NCI-H2029 treated with DMSO at 0.1 percent for 48 hours (cell line): ENCODE measurements at regions not wholly inside any gene's neighbourhood (a gene's known extent, or its start where the extent isn't known, plus 50 kb on each side); places are given as distances from the start of the nearest gene placed in this dataset.
"Not testable (repeated sequence)": the region's sequence is repeated elsewhere in the genome, so short reads cannot be mapped to it uniquely, and the experiment has no call there.

Source experiments
- DNase-seq: peaks from one replicate; lab custom pipeline; 2025; lab: John Stamatoyannopoulos, UW

DNA sequence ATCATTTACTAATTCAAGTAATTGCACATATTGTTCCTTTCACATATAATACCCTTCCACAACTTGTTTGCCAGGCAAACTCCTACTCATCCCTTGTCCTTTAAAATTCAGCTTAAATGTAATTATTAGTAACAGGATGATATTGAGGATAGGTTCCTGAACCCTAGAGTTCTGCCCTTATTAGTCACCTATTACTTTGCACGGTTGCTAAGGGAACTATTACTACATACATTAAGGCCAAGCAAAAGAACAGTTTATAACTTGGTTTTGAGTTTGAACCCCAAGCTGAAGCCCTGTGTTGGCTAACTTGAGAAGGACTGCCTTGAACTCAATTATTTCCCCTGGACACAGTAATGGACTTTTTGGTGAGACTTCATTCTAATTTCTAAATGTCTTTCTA is 529.7 kb downstream of the IGSF11 start:
- no peak for DNase-seq

- no peak for DNase-seq
These were observed 528.9 kb downstream of the IGSF11 start for GRCh38 chr3:118505784-118506183.

DNA sequence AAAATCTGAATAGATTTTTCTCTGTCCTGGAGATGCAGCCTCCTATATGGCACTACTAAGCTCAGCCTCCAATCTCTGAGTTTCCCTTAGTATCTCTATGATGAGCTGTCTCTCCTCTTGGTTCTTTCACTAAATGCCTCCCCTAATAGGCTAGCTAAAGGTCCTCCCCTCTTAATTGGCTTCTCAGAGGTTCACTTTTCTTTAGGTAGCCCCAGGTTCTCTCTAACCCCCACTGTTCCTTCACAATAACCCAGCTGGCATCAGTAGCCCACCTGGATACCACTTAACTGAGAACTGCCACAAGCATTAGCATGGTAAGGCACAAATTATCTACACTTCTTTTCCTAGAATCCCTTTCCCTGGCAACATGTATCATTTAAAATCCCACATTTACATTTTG is 523.2 kb downstream of the IGSF11 start:
- no peak for DNase-seq

- DNase-seq, result no peak
These were observed 522.3 kb downstream of the IGSF11 start for GRCh38 chr3:118512301-118512700.

DNA sequence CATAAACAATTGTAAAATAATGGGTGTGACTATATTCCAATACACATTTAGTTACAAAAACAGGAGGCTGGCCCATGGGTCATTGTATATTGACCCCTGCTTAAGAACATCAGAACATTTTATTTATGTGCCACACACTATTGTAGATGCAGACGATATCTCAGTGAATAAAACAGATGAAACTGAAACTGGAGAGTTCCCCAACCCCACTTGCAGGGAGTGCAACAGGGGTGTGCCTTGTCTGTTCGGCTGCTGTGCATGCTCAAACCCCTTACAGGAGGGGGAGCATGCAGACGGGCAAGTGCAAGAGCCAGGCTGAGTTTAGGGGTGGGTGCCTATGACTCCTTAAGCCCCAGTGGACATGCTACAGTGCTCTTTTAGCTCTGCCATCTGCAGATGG is 509.6 kb downstream of the IGSF11 start:
- no peak for DNase-seq

DNA sequence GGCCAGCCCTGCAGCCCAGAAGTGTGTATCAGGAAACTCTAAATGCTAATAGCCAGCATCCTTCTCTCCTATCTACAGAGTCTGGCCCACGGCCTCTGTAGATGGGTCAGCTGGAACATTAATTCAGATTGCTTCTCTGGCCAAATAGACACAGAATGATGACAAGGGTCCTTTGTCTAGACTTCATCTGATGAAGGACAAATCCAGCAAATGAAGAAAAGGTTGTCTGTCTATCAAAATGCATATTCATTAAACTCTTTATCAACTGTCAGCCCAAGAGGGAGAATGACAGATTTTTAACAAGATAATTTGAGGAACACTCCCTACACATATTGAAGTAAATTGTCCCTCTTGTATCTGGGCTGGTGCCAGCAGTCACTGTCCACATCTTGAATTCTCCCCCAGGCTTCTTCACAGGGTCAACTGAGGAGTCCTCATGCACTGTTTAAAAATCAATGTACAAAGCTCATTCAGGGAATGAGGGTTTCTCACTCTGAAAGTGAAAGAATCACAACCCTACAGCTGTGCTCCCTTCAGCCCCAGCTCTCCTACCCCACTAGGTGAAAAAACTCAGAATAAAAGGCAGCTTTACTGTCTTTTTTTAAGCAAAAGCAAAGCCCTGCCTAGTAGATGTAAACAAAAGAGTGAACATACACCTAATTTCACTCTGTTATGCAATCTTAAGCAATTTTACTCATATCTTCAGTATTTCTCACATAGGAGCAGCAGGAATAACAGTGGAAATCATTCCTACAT is 507.7 kb downstream of the IGSF11 start:
- no peak for DNase-seq

GRCh38 chr3:118527514-118528044 is 507.1 kb downstream of the IGSF11 start:
- no peak for DNase-seq

DNA sequence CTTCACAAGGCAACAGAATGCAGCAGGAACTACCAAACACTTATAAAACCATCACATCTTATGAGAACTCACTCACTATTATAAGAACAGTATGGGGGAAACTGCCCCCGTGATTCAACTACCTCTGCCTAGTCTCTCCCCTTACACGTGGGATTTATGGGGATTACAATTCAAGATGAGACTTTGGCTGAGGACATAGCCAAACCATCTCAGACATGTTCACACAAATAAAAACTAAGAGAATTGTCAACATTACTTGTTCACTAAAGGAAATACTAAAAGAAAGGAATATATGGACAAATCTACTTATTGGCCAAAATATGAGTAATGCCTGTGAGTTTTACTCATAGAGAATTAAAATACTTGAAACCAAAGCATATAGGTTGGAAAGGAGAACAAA is 505.1 kb downstream of the IGSF11 start:
- no peak for DNase-seq

DNA sequence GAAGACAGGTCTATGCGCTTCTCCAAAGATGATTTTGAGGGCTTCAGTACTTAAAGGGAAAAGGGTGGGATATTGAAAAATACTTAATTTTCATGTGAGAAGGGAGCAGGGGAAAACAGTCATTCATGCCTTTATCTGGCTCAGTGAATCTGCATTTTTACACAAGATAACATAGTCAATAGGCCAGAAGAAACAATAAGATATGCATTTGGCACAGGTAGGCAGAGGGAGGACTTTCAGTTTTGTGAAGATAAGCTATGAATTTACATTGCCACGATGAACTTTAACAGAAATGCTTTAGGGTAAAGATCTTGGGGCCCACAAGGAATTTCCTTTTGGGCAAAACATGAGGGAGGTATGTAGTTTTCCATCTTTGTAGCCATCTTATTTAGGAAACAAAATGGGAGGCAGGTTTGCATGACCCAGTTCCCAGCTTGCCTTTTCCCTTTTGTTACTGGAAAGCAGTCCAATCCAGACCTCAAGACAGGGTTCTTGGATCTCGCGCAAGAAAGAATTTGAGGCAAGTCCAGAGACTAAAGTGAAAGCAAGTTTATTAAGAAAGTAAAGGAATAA is 504.2 kb downstream of the IGSF11 start:
- no peak for DNase-seq

- DNase-seq, result not testable (repeated sequence)
These were observed 503.7 kb downstream of the IGSF11 start for GRCh38 chr3:118530927-118531356.

DNA sequence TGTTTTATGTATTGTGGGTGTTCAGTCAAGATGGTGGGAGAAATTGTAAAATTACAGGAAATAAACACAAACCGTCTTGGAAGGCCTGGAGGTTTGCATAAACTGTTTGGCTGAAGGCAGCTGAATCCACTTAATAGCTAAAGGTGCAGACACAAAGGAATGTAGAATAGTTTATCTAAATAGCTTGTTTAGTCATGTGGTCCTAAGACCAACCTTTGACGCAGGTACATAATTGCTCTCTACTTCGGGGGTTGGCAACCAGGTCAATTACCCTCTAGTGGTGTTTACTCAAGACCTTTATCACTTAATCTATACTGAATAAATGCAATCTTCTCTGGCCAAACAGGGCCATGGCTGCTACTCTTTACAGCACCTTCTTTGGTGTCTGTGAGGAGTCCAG is 502.8 kb downstream of the IGSF11 start:
- DNase-seq, result no peak

- no peak for DNase-seq
These were observed 501.0 kb downstream of the IGSF11 start for GRCh38 chr3:118533676-118534075.

- DNase-seq, result no peak
These were observed 500.1 kb downstream of the IGSF11 start for GRCh38 chr3:118534519-118534918.

GRCh38 chr3:118536764-118537163 is 497.9 kb downstream of the IGSF11 start:
- DNase-seq, result no peak

DNA sequence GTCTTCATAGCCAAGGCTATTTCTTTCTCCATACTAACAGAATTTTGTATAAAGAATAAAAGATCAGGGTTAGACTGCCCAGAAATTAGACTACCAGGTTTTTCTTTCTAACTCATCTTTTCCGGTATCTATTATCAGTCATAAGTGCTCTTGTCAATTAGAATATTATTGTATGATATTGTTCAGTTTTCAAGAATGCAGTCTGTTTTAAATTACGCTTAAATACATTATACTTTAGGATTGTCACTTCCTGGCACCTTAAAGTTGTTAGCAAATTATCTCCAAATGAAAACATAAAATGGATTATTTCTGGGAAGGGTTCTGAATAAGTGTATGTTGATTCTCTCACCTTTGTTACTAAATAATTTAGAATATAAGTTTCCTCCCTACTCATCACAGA is 497.2 kb downstream of the IGSF11 start:
- DNase-seq, result no peak

DNA sequence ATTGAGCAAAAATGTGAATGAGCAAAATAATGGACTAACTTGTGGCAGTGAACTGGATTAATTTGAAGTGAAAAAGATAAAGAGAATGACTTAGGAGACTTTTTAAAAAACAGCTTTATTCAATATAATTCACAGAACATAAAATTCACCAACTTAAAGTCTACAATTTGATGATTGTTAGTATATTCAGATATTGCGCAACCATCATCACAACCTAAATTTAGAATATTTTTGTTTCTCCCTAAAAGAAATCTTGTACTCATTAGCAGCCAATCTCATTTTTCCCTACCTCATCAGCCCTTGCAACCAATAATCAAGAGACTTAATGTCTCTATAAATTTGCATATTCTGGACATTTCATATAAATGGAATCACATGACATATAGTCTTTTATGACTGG is 496.5 kb downstream of the IGSF11 start:
- DNase-seq, result no peak

DNA sequence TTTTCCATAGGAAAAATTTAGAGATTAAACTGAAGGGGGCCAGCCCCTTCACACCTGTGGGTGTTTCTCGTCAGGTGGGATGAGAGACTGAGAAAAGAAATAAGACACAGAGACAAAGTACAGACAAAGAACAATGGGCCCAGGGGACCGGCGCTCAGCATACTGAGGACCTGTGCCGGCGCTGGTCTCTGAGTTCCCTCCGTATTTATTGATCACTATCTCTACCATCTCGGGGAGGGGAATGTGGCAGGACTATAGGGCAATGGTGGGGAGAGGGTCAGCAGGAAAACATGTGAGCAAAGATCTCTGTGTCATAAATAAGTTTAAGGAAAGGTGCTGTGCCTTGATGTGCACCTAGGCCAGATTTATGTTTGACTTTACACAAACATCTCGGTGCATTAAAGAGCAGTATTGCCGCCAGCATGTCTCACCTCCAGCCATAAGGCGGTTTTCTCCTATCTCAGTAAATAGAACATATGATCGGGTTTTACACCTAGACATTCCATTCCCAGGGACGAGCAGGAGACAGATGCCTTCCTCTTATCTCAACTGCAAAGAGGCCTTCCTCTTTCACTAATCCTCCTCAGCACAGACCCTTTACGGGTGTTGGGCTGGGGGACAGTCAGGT is 494.7 kb downstream of the IGSF11 start:
- not testable (repeated sequence) for DNase-seq

DNA sequence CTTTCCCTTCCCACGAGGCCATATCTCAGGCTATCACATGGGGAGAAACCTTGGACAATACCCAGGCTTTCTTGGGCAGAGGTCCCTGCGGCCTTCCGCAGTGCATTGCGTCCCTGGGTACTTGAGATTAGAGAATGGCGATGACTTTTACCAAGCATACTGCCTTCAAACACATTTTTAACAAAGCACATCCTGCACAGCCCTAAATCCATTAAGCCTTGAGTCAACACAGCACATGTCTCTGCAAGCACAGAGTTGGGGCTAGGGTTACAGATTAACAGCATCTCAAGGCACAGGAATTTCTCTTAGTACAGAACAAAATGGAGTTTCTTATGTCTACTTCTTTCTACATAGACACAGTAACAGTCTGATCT is 494.2 kb downstream of the IGSF11 start:
- DNase-seq, result not testable (repeated sequence)

GRCh38 chr3:118540826-118541225 is 493.8 kb downstream of the IGSF11 start:
- no peak for DNase-seq

DNA sequence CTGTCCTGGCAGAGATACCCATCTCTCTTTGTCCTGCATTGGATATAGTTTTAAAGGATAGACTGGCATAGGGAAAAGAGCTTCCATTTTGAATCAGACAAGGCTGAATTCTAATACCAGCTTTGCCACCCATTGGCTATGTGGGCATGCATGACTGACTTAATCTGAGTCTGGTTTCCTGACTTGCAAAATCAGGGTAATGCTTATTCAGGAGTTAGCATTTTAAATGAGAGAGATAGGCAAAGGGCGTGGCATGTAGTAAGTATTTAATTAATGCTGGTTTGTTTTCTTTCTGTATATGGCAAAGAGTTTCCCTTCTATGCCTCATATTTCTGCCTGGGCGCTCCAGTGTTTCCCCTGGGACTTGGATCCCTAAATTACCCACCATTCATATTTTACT is 492.9 kb downstream of the IGSF11 start:
- DNase-seq, result no peak

DNA sequence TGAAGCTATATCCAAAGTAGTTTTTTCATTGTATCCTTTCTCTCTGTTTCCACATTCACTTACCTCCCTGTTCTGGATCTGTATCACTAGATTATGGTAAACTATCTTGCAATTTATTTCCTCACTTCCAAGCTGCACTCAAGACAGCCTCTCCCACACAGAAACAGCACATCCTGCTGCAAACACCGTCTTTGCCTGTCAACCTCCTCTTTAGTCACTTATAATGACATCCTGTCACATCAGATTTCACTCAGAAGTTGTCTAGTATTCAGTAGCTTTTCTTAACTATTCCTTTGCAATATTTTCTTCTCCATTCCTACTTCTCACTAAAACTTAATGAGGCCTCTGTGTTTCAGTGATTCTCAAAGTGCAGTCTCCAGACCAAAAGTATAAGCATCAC is 490.8 kb downstream of the IGSF11 start:
- DNase-seq, result no peak

DNA sequence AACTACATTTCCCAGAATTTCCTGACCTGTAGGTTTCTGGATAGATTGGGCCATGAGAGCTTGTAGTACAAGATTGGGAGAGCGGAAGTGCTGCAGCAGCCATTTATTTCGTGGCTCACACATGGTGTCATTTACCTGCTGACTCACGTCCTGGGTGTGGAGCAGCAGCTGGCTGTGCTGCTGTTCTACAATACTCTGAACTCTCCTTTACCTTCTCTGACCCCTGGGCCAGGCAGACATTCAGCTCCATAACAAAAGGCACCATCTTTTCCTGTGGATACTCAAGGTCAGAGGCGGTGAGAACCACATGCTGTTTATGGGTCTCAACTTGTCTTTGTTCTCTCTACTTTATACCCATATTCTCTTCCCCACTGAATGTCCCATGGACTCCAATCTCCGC is 490.2 kb downstream of the IGSF11 start:
- DNase-seq, result no peak

DNA sequence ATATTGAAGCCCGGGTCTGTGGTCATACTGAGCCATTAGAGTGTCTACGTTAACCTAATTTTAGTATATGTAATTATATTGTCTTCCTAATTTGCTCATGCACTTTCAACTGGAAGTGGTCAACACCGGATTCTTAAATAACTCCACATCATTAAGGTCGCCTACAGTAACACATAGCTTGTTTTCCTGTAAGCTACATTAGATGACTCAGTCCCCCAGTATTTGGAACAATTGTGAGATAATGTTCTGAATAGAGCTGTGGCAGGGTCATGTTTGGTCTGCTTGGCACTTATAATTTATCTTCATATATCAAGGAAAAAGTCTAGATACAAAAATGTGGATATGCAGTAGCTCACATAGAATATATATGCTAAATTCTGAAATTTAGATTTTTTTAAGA is 486.2 kb downstream of the IGSF11 start:
- no peak for DNase-seq
